ENCODE measurements at regions not wholly inside any gene's neighbourhood (a gene's known extent, or its start where the extent isn't known, plus 50 kb on each side); places are given as distances from the start of the nearest gene placed in this dataset.
"Not testable (repeated sequence)": the region's sequence is repeated elsewhere in the genome, so short reads cannot be mapped to it uniquely, and the experiment has no call there.

- TF ChIP-seq POLR2AphosphoS5, CTCF (IDR thresholded peaks at IDR 0.05): not testable (repeated sequence)
These were observed 59.9 kb upstream of the ME3 start for GRCh38 chr11:86732286-86732685.

Data from esophagus muscularis mucosa (tissue), 3 donors.